SIG-M5 (cell line): ENCODE measurements at regions not wholly inside any gene's neighbourhood (a gene's known extent, or its start where the extent isn't known, plus 50 kb on each side); places are given as distances from the start of the nearest gene placed in this dataset.
"Not testable (repeated sequence)": the region's sequence is repeated elsewhere in the genome, so short reads cannot be mapped to it uniquely, and the experiment has no call there.

Experiments used
- DNase-seq: peaks from one replicate; lab custom pipeline; 2025; lab: John Stamatoyannopoulos, UW

DNA sequence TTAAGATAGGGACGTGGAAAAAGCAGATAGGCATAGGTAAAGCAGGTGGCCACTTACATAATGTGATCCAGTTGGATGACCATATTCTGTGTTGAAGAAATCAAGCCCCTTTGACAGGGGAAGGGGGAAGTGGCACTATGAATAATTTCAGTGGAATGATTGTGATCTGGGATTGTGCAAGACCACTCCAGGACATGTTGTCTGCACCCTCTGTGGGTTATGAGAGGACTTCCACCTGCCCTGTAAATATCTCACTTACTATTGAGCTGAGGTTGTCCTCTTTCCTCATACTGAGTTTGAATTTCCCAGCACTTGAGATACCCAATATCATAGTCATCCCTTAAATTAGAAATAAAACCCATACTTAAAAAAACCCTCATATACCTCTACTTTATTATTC is 220.7 kb downstream of the IRS1 start:
- DNase-seq: no peak

DNA sequence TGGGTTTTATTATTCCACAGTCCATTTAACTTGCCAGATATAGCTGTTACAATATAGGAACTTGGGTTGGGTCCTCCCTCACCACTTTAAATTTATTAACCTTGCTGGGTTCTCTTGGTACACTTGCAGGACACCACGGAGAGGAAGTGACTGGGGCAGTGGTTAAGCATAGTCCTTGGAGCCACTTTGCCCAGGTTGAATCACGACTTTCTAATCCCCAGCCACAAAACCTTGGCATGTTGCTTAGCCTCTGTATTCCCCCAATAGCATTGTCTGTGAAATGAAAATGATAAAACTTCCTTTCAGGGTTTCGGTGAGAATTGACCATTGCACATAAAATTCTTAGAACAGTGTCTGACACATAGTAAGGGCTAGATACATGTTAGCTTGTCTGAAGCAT is 221.2 kb downstream of the IRS1 start:
- no peak for DNase-seq

DNA sequence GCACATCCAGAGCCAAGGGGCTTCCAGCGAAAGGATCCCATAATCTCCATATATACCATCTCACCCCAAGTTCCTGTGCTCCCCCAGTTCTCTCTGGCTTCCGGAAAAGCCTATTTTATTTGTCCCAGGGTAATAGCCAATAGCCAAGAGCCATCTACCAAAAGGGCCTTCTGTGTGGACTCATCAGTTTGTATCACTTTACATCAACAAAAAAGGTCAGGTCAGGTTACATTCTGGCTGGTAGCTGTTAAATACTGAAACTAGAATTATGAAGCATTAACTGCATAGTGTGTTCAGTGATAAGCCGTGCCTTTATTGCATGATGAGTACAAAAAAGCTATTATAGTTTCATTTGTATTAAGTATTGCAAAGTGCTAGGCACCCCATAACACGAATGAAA is 223.7 kb downstream of the IRS1 start:
- no peak for DNase-seq

DNA sequence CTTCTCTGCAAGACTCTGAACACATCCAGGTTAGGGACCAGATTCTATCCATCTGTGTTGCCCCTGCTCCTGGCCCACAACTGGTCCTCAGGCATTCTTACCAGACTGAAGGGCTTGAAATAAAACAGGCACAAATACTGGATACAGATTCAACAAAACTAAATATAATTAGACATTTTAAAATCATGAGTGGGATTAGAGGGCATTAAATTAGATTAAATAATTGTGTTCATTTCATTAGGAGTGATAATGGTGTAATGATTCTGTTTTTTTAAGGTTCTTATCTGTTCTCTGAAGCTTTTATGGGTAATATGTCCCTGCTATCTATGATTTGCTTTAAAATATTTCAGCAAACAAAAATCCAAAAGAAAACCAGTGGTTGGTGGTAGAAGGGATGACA is 226.5 kb downstream of the IRS1 start:
- no peak for DNase-seq

DNA sequence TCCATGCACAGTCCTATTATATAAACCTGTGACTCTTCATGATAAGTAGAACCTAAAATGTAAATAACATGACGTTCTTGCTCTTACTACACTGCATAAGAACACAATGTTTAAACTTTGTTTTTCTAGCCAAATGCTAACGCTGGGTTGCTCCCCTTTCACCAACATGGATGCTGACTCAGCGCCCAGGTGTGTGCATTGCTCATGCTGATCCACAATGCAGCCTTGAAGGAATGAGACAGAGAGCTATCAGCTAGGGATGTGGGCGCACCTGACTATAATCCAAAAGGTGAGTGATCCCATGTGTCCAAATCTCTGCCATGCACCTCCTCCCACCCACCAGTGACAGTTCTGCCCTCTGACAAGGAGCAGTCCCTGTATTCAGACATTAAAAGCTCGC is 235.0 kb downstream of the IRS1 start:
- DNase-seq: no peak

DNA sequence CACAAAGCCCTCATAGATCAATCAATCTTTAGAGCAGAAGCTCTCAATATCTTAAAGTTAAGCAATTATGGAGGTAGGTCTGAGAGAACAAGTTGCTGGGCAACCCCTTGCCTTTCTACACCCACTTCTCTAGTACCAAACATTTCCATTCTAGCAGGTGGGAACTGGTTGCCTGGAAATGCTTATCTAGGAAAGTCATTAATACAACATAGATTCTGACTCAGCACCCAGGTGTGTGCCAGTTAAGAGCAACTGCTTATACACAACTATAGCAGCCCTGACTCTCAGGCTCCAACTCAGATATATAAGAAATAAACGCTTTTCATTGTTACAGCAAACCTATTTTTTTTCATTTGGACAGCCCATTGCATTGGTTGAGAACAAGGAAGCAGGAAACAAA is 237.7 kb downstream of the IRS1 start:
- no peak for DNase-seq

DNA sequence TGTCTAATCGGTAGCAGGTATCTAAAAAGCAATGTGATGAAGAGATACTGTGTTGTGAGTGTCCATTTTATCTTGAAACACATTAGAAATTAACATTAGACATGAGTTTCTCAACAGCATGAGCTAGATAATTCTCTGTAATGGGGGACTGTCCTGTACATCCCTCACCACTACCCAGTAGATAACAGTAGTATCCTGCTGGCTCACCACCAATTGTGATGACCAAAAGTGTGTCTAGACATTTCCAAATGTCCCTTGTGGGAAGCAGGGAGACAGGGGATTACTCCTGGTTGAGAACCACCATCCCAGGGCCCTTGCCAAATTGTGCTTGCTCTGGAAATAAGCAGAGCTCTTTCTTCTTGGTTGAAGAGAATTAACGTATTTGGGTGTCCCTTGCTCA is 239.3 kb downstream of the IRS1 start:
- no peak for DNase-seq

DNA sequence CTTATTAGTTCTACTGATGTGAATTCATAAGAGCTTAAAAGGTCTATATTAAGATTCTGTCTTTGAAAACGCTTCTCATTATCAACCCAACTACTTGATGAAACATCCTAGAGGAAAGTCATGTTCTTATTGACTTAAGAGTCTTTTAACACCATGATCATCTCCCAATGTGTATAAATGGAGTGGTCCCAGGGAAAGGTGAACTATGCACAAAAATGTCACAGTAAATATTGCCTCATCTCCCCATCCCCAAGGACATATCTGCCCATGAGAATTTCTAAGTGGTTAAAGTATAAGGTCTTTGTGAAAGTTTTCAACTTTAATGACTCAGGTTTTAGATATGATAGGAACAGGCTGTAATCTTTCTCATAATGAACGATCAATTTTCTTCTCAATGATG is 240.1 kb downstream of the IRS1 start:
- no peak for DNase-seq

DNA sequence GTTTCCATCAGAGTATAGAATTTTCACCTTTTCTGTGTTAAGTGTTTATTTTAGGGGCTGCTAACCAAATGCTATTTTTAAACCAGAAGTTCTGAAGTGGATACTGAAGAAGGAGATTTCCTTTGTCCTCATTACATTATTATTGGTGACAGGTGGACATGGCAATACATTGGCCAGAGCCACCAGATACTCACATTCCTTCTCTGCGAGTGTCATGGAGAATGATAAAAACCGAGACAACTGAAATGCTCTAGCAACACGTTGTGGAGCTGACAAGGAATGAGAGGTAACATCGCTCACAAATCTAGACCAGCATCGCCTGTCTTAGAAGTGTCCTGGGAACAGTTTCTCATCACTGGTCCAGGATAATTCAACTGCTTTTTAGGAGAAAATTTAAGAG is 241.2 kb downstream of the IRS1 start:
- no peak for DNase-seq

DNA sequence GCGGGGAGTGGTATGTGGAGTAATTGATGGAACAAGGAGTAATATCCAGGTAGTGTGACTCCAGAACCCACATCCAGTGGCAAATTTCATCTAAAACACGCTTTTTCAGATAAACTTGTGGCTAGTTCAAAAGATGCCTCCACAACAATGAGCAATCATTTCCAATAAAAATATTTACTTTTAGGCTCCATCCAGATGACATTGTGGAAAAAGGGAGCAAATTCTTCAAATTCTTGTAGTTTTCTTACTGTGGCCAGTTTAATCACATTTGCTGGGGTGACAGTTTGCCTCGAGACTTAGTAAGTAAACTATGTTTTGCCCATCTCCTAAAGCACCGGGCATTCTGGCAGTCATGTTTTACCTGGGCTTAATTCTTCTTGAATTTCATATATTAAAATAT is 243.6 kb downstream of the IRS1 start:
- DNase-seq: no peak

DNA sequence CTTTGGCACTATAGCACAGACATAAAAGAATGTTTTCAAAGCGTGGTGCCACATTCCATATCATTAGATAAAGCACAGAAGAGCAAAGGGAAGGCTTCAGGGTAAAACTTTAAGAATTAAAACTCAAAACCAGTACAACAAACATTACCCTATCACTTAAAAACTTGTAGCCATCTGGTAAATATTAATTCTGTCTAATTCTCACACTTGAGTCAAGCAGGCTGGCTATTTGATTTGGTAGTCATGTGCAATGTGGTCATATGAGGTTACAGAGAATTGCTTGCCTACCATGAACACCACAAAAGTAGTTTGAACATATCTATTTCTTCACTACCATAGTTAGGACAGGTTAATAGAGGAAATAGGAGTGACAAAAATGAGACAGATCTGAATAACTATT is 244.9 kb downstream of the IRS1 start:
- no peak for DNase-seq

DNA sequence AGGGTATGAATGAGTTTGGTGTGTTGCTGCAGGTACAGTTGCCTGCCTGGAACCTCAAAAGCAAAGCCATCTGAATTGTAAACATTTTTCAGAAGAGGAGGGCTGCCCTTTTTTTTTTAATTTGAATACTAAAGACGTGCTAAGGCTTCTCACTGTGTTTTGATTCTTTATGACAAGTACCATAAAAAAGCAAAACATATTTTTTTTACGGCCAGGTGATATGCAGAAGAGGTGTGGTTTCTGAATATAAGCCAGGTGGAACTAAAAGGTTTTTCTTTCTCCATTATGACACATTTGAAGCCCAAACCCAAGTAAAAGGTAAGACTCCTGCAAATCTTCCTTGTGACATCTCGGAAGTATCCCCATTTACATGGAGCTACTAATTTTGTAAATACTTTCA is 246.3 kb downstream of the IRS1 start:
- no peak for DNase-seq

DNA sequence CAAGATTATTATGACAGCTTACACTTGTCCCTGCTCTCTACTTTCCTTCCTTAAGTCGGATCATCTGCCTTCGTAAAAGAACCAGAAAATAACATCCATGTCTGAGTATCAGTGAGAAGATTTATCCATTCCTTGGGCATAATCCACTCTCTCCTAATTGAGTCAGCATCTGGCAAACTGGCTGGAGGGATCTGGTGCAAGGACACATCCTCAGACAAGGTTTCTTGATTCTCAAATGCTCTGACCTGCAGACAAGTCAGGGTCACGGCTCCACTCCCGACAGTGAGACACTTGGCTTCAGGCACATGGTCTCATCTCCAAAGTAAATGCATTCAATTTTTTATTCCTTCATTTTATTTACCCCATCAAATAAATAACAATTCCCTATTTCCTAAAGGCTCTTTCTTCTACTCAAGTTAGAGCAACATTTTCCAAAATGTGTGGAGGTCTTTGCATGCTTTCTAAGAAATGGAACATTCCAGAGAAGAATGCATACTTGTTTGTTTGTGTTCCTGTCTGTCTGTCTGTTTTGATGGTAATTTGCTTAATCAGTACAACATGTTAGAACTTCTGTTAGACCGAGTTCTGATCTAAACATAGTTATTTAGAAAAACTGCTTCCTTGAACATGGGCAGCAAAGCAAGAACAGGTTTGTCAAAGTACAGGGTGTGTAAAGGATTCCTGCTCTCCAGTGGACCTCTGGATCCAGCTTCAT is 246.9 kb downstream of the IRS1 start:
- no peak for DNase-seq

DNA sequence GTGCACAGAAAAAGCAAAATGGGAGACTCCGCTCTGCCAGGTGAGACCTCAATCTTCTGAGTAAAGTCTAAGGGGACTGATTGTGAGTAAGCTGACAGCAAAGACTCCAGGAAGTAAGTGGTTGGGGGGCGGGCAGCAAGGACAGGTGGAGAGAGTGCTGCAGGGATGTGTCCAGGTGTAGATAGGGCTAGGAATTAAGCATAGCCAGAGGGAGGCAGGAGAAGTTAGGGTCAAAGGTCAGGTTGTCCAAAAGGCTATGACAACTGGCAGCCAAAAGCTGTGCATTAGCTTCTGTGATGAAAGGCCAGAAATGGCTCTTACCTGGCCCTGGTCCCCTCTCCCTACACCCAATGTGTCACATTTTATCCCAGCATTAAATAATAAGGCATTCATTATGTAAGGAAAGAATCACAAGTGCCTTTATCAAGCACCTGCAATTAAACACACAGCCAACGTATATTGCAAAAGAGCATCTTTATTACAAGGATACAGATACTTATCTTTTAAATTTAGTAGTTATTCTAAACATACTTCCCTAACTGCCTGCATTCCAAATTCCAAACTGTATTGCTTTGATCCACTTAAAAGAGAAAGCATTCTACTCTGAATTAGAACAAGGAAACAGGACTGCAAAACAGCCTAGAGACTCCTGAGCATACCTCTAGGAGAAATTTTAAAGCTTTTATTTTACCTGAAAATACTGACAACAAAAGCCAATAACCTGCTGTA is 247.9 kb downstream of the IRS1 start:
- DNase-seq: no peak

DNA sequence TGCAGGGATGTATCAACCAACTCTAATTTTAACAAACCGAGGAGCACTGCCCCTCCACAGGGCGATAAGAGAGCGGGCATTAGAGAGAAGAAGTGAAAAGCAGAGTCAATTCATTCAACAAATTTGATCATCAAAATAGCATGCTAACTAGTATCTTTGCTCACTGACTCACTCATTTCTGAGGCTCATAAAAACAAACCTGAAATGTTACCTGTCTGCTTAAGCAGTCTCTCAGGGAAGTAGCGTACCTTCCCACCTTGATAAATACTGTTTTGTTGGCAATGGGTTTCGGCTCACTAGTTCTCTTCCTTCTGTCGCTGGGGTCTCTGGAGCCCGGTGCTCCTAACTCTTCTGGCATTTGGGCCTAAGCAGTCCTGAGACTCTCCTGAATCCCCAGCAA is 248.8 kb downstream of the IRS1 start:
- DNase-seq: no peak

DNA sequence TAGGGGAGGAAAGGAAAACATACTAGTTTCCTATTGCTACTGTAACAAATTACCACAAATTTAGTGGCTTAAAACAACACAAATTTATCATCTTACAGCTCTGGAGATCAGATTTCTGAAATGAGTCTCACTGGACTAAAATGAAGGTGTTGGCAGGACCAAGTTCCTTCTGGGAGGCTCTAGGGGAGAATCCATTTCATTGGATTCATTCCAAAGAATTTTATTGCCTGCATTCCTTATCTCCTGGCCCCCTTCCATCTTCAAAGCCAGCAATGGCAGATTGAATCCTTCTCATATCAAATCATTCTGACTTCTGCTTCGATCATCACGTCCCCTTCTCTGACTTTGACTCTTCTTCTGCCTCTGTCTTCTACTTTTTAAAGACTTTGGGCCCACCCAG is 250.9 kb downstream of the IRS1 start:
- no peak for DNase-seq

DNA sequence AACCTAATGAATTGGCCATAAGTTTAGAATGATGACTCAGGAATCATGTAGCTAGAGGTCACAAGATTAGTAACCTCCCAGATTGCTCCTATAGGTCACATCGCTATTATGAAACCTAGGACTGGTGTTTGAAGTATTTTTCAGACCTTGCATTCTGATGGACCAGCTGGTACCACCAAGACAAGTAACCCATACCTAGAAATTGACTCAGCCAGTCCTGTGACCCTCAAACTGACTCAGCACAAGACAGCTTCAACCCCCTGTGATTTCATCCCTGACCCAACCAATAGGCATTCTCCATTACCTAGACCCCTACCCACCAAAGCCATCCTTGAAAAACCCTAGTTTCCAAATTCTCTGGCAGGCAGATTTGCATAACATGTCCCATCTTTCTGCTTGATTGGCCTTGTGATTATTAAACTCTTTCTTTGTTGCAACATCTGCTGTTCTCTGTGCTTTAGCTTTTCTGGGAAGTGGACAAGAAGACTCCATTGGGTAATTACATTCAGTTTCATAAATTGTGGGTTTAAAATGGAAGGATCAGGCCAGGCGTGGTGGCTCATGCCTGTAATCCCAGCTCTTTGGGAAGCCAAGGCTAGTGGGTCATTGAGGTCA is 254.9 kb downstream of the IRS1 start:
- DNase-seq: no peak

DNA sequence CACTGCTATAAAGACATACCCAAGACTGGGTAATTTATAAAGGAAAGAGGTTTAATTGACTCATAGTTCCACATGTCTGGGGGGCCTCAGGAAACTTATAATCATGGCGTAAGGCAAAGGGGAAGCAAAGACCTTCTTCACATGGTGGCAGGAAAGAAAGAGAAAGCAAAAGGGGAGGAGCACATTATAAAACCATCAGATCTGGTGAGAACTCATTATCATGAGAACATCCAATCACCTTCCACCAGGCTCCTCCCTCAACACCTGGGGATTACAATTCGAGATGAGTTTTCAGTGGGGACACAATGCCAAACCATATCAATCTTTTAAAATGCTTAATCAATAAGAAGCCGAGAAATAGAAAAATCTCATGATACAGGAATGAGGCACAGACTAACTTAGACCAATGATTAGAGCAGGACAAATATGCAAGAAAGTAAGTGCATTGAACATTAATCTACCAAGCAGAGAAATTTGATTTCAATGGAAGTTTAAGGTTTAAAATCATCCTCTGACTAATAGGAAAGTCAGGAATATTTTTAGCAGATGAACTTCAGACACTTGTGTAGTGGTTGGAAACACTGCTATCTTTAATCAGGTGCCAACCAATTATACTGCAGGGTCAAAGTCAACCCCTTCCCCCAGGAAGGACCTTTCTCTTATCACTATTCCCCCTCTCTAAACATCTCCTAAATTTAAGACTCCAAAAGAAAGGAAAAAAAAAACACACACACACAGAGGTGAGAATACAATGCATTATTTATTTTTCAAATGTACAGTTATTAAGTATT is 259.2 kb downstream of the IRS1 start:
- no peak for DNase-seq

DNA sequence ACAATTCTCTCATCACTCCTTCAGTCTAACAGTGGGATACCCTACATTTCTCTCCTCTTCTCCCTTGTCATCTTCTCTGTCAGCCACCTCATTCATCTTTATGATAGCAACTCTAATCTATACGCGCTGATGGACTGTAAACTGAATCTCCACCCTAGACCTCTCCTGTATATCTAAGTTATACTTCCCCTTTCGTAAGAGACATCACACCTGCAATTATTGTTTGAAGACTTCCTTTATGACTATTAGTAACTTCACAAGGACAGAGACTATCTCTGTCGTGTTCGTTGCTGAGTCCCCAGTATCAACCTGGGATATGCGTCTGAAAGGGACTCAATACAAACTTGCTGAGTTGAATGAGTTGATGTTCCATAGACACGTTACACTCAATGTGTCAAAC is 263.2 kb downstream of the IRS1 start:
- no peak for DNase-seq

DNA sequence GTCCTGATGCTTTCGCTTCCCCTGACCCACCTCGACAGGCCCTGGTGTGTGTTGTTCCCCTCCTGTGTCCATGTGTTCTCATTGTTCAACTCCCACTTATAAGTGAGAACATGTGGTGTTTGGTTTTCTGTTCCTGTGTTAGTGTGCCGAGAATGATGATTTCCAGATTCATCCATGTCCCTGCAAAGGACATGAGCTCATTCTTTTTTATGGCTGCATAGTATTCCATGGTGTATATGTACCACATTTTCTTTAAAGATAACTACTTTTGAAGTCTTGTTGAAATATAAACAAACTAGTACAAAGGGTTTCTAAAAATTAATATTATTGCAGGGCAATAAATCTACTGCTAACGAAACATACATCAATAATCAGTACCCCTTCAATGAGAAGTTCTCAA is 266.6 kb downstream of the IRS1 start:
- not testable (repeated sequence) for DNase-seq

DNA sequence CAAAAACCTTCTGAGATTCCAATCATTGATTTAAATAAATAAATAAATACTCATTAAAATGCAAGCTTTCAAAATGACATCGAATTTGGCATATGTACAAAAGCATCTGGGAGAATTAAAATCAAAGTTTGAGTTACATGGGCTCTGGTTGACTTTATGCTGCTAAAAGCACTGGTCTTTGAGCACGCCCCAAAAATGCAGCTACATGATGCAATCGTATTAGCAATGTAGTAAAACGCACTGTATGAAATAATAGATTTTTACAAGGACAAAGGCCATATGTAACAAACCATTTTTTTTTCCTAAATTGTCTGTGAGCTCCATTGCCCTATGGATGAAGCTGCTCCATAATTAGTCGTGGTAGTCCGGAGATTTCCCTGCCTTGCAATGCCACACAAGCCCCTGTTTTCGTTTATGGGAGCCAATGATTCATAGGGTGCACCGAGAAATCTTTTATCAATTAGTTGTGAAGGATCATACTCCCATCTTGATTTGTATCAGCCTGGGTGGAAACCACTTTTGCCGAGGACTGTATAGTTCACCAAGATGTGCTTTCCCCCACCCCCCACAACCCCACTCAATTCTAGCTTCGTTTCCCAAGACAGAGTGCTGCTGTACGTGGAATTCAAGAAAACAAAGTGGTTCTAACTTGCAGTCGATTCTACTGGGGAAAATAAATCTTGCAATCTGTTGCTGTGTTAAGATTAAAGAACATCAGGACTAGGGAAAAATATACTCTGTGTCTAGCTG is 268.4 kb downstream of the IRS1 start:
- DNase-seq: no peak

DNA sequence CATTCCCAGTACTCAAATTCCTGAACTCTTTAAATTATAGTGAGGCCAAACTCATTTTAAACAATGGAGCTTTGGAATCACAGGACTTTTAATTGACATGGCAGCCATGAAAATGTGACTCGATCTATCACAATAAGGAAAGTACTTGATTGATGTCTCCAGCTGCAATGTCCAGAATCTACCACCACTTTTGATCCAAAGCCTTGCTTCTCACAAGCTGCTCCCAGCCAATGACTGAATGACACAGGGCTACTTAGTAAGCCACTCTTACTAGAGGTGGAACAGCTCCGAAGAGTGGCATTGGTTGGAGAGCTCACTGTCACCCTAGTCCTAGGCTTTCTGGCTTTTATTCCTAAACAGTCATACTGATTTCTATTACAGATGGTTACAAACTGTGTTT is 270.1 kb downstream of the IRS1 start:
- no peak for DNase-seq
